K562 (cell line): ENCODE measurements at regions not wholly inside any gene's neighbourhood (a gene's known extent, or its start where the extent isn't known, plus 50 kb on each side); places are given as distances from the start of the nearest gene placed in this dataset.

Experiments
- ATAC-seq: fragments of 200-7000 bp; cut with Tn5 transposase; 3 replicates; pipeline ENCODE4 v1.9.1; 2020; ENCODE audit warnings: moderate library complexity
- BruUV-seq: library from RNA; stranded (reverse); fragments of 400-500 nt; replicated peaks from 2 replicates; lab custom pipeline; 2021; lab: Mats Ljungman, UMichigan
- CTCF ChIA-PET: fragments of 300-600 bp; formaldehyde crosslinking; extraction: SDS; loops from one replicate; lab custom pipeline; 2021; ENCODE audit warnings: low intra/inter-chr PET ratio; lab: Yijun Ruan, JAX
- POLR2A ChIA-PET: fragments of 300-600, 350-650 bp; sonication (Branson Sonifier 250); formaldehyde crosslinking; extraction: SDS; loops from one replicate; lab custom pipeline; 2021; ENCODE audit warnings: antibody characterized with exemption, inconsistent platforms; lab: Yijun Ruan, JAX
- DNase-seq, 4 experiments: peaks; one replicate each; pipeline versions ENCODE4 v3.0.0 to v3.0.0-alpha.2; 2011 to 2018; ENCODE audit warnings: low spot score in 3 of 4, mixed read lengths in 3 of 4; ENCODE audit errors: extremely low read depth in 1 of 4
- FAIRE-seq: peaks from 2 replicates; lab custom pipeline; 2011; peaks lifted over from hg19 to GRCh38; lab: Jason Lieb, UNC
- H2AFZ ChIP-seq: 2 replicates; pipeline ENCODE4 v1.6.0; 2011; ENCODE audit warnings: low read depth, low read length, control low read depth, inconsistent platforms
- H3K27ac ChIP-seq: fragments of 200-600 bp; 3 replicates; pipeline ENCODE4 v1.8.0; 2011; ENCODE audit warnings: low read depth, mild to moderate bottlenecking, control low read depth, inconsistent platforms, low read length, moderate library complexity, mixed read lengths; ENCODE audit errors: extremely low read depth
- H3K27me3 ChIP-seq, 2 experiments: fragments of 300-600 bp in 1 of 2; 2 replicates in 1 of 2; 3 replicates in 1 of 2; pipeline versions ENCODE4 v1.6.0 to v1.8.0; 2011; ENCODE audit warnings: inconsistent platforms in 2 of 2, low read length in 2 of 2, mild to moderate bottlenecking in 1 of 2, mixed read lengths in 1 of 2, moderate library complexity in 1 of 2; ENCODE audit not compliant: control insufficient read depth in 2 of 2, insufficient read depth in 2 of 2
- H3K36me3 ChIP-seq: fragments of 300-600 bp; 3 replicates; pipeline ENCODE4 v1.8.0; 2011; ENCODE audit warnings: mild to moderate bottlenecking, low read length, inconsistent platforms; ENCODE audit not compliant: control insufficient read depth, insufficient read depth
- H3K4me1 ChIP-seq, 2 experiments: fragments of 200-600 bp in 1 of 2; replicated peaks in 1 of 2; 2 replicates in 1 of 2; 3 replicates in 1 of 2; pipeline versions ENCODE4 v1.5.1 to v1.8.0; 2011; ENCODE audit warnings: inconsistent platforms in 2 of 2, low read length in 2 of 2, mild to moderate bottlenecking in 1 of 2, mixed read lengths in 1 of 2, moderate library complexity in 1 of 2; ENCODE audit not compliant: control insufficient read depth in 2 of 2, insufficient read depth in 2 of 2
- H3K4me2 ChIP-seq: 2 replicates; pipeline ENCODE4 v1.6.1; 2011; ENCODE audit warnings: low read length, control low read depth, inconsistent platforms, mixed read lengths; ENCODE audit not compliant: insufficient read depth
- H3K4me3 ChIP-seq: fragments of 200-600 bp; sonication (generic), shearing (Covaris generic); 2 replicates; pipeline ENCODE4 v1.5.1; 2016; ENCODE audit warnings: control low read depth, inconsistent platforms
- H3K79me2 ChIP-seq: fragments of 200-600 bp; 3 replicates; pipeline ENCODE4 v1.8.0; 2011; ENCODE audit warnings: low read length, inconsistent platforms; ENCODE audit not compliant: control insufficient read depth, insufficient read depth
- H3K9ac ChIP-seq, 2 experiments: 2 replicates each; pipeline versions ENCODE4 v1.6.0 to v1.6.1; 2011; ENCODE audit warnings: low read depth in 2 of 2, low read length in 2 of 2, control low read depth in 1 of 2, inconsistent platforms in 1 of 2, mild to moderate bottlenecking in 1 of 2, mixed read lengths in 1 of 2; ENCODE audit not compliant: insufficient read depth in 1 of 2
- H3K9me1 ChIP-seq: one replicate; pipeline ENCODE4 v1.6.0; 2011; ENCODE audit warnings: inconsistent platforms, mild to moderate bottlenecking, low read length, moderate library complexity; ENCODE audit not compliant: control insufficient read depth, insufficient read depth
- H3K9me3 ChIP-seq: replicated peaks from 2 replicates; pipeline ENCODE4 v1.5.1; 2011; ENCODE audit warnings: low read depth, low read length, inconsistent platforms; ENCODE audit not compliant: control insufficient read depth, insufficient read depth
- H4K20me1 ChIP-seq: replicated peaks from 2 replicates; pipeline ENCODE4 v1.6.1; 2011; ENCODE audit warnings: low read length, inconsistent platforms, mixed read lengths; ENCODE audit not compliant: control insufficient read depth, insufficient read depth
- CAMTA2 ChIP-seq: fragments of 250-450 bp; sonication (Bioruptor Pico); conservative IDR thresholded peaks from 2 replicates; pipeline ENCODE4 v1.5.1; 2022
- DPF2 ChIP-seq: fragments of 450-650 bp; IDR thresholded peaks from 2 replicates; pipeline ENCODE4 v1.6.1; 2016
- HMGN3 ChIP-seq: IDR thresholded peaks from 2 replicates; pipeline ENCODE4 v1.6.1; 2011; ENCODE audit warnings: borderline replicate concordance, low read depth, mild to moderate bottlenecking, mixed read lengths, low read length; ENCODE audit not compliant: insufficient read length; ENCODE audit errors: extremely low read depth
- ILK ChIP-seq: fragments of 450-650 bp; IDR thresholded peaks from 2 replicates; pipeline ENCODE4 v1.6.1; 2016; ENCODE audit warnings: missing genetic modification characterization, low read depth, mild to moderate bottlenecking, missing compliant biosample characterization, moderate library complexity, borderline replicate concordance
- NUFIP1 ChIP-seq: fragments of 450-650 bp; IDR thresholded peaks from 2 replicates; pipeline ENCODE4 v1.6.1; 2018; ENCODE audit not compliant: partially characterized antibody
- PRDM10 ChIP-seq: fragments of 450-650 bp; IDR thresholded peaks from 2 replicates; pipeline ENCODE4 v1.6.1; 2018; ENCODE audit not compliant: partially characterized antibody
- PRMT5 ChIP-seq: sonication (generic); formaldehyde crosslinking; IDR thresholded peaks from 2 replicates; pipeline ENCODE4 v1.5.0; 2020; ENCODE audit warnings: missing genetic modification reagents
- SP2 ChIP-seq: IDR thresholded peaks from 2 replicates; pipeline ENCODE4 v1.6.1; 2011; ENCODE audit warnings: mild to moderate bottlenecking, low read depth, low read length, moderate library complexity; ENCODE audit not compliant: poor library complexity, severe bottlenecking; ENCODE audit errors: extremely low read depth
- TFAP4 ChIP-seq: sonication (generic); formaldehyde crosslinking; IDR thresholded peaks from 2 replicates; pipeline ENCODE4 v1.8.0; 2022; ENCODE audit warnings: missing genetic modification reagents, mild to moderate bottlenecking, moderate library complexity, borderline replicate concordance
- YY1 ChIP-seq, 3 experiments: IDR thresholded peaks; 2 replicates each; pipeline ENCODE4 v1.6.1; 2011; ENCODE audit warnings: low read length in 2 of 3, mild to moderate bottlenecking in 2 of 3, moderate library complexity in 2 of 3, borderline replicate concordance in 1 of 3, control low read depth in 1 of 3, low read depth in 1 of 3; ENCODE audit not compliant: insufficient read depth in 3 of 3, insufficient replicate concordance in 2 of 3, control insufficient read depth in 1 of 3, insufficient read length in 1 of 3; ENCODE audit errors: extremely low read depth in 1 of 3
- ZNF165 ChIP-seq: fragments of 250-450 bp; sonication (Bioruptor Pico); IDR thresholded peaks from 2 replicates; pipeline ENCODE4 v1.4.0; 2020; ENCODE audit warnings: borderline replicate concordance
- ZNF280B ChIP-seq: fragments of 250-450 bp; sonication (Bioruptor Pico); IDR thresholded peaks from 2 replicates; pipeline ENCODE4 v1.5.1; 2021; ENCODE audit warnings: mild to moderate bottlenecking
- ZNF639 ChIP-seq, 2 experiments: fragments of 200-800 bp in 1 of 2; sonication (Bioruptor generic) in 1 of 2; sonication (generic) in 1 of 2; formaldehyde crosslinking in 1 of 2; IDR thresholded peaks in 1 of 2; conservative IDR thresholded peaks in 1 of 2; 2 replicates each; pipeline versions ENCODE4 v1.5.0 to v1.6.1; 2016 to 2020; ENCODE audit warnings: missing compliant biosample characterization in 1 of 2, missing genetic modification characterization in 1 of 2, missing genetic modification reagents in 1 of 2
- WGBS: fragments of 100-300 bp; shearing (Covaris generic); methylation state at CpG from one replicate; pipeline ENCODE4 v1.1.6; 2016; ENCODE audit warnings: low coverage, mixed read lengths; ENCODE audit not compliant: insufficient coverage; ENCODE audit errors: missing lambda C conversion rate; 5-methylcytosine and 5-hydroxymethylcytosine counted together
- in situ Hi-C: fragments of 300-500 bp; cut with MboI; formaldehyde crosslinking; loops from 4 replicates; pipeline ENCODE4 v1.15.0; 2018; ENCODE audit warnings: inconsistent platforms, mixed read lengths
- intact Hi-C: fragments of 100-400 bp; cut with micrococcal nuclease; formaldehyde crosslinking; loops from 2 replicates; pipeline ENCODE4 v1.14.2; 2022

GRCh38 chr5:158594595-158595242 is 505.0 kb downstream of the EBF1 start:
- no peak for ATAC-seq
- H3K4me1 ChIP-seq: no peaks in the 10 kb centered on the region
- no peaks in the 10 kb centered on the region for H3K27me3 ChIP-seq
- BruUV-seq: no TSS peak
- POLR2A ChIA-PET: no interaction called here
- H3K9ac ChIP-seq: no peak overlapping the region
- no peak for DNase-seq
- no peak overlapping the region for H3K4me3 ChIP-seq
- H3K79me2 ChIP-seq: no peaks in the 10 kb centered on the region
- CTCF ChIA-PET: no interaction called here
- H4K20me1 ChIP-seq: no peaks in the 10 kb centered on the region
- no peak overlapping the region for H2AFZ ChIP-seq
- intact Hi-C loops: no loop called here
- H3K27ac ChIP-seq: no peak overlapping the region
- 0% methylated on average over 5 of the region's 5 CpGs for WGBS
- in situ Hi-C loops: no loop called here
- H3K36me3 ChIP-seq: no peaks in the 10 kb centered on the region
- no peaks in the 10 kb centered on the region for H3K9me3 ChIP-seq
- FAIRE-seq: no peak
- no peak overlapping the region for H3K4me2 ChIP-seq
- H3K9me1 ChIP-seq: no peaks in the 10 kb centered on the region
- no peak for TF ChIP-seq PRMT5 (CRISPR knock-in tag)
- no peak for TF ChIP-seq YY1 (IDR thresholded peaks at IDR 0.05; ENCODE audit: borderline replicate concordance in 1 of 3, control insufficient read depth in 1 of 3, extremely low read depth in 1 of 3, insufficient read depth in 3 of 3, insufficient read length in 1 of 3, insufficient replicate concordance in 2 of 3, low read depth in 1 of 3, low read length in 2 of 3)
- TF ChIP-seq HMGN3: no peak
- TF ChIP-seq ILK (tag): no peak
- no peak for TF ChIP-seq CAMTA2 (CRISPR knock-in tag)
- no peak for TF ChIP-seq SP2
- TF ChIP-seq PRDM10: no peak
- no peak for TF ChIP-seq TFAP4 (CRISPR knock-in tag)
- TF ChIP-seq ZNF280B (CRISPR knock-in tag): no peak
- TF ChIP-seq ZNF165 (CRISPR knock-in tag): no peak
- TF ChIP-seq DPF2: no peak
- no peak for TF ChIP-seq NUFIP1
- TF ChIP-seq ZNF639 (CRISPR knock-in tag; conservative IDR thresholded peaks at IDR 0.05 in 1 of 2, IDR thresholded peaks at IDR 0.05 in 1 of 2): no peak
